Stimulated activated CD8-positive, alpha-beta memory T cell treated with anti-CD3 and anti-CD28 coated beads, Interleukin-12 subunit alpha, Interleukin-12 subunit beta, amount 100 ng/mL, for 4 hours (primary cell): ENCODE measurements at regions not wholly inside any gene's neighbourhood (a gene's known extent, or its start where the extent isn't known, plus 50 kb on each side); places are given as distances from the start of the nearest gene placed in this dataset.

Source experiments
- DNase-seq: peaks from one replicate; pipeline ENCODE4 v3.0.0-alpha.2; 2020; ENCODE audit warnings: low read depth

- DNase-seq: no peak
Observed at GRCh38 chr13:73248711-73249580, 190.1 kb downstream of the KLF5 start.

DNA sequence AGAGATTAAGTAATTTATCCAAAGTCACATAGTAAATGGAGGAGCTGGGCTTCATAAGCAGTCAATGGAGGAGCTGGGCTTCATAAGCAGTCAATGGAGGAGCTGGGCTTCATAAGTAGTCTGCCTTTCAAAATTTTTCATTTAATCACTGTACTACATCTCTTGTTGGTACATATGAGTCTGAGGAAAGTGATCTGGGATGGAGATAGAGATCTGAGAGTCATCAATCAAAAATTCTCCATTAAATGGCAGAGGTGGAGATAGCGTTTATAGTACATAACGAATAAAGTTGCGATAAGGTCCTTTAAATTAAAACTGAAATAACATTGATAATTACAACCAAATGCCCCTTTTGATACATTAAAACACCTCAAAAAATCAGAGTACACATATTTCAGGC is 189.3 kb downstream of the KLF5 start:
- no peak for DNase-seq

- DNase-seq: no peak
Observed at GRCh38 chr13:73245246-73245645, 186.4 kb downstream of the KLF5 start.

GRCh38 chr13:73244467-73244866 is 185.7 kb downstream of the KLF5 start:
- no peak for DNase-seq

DNA sequence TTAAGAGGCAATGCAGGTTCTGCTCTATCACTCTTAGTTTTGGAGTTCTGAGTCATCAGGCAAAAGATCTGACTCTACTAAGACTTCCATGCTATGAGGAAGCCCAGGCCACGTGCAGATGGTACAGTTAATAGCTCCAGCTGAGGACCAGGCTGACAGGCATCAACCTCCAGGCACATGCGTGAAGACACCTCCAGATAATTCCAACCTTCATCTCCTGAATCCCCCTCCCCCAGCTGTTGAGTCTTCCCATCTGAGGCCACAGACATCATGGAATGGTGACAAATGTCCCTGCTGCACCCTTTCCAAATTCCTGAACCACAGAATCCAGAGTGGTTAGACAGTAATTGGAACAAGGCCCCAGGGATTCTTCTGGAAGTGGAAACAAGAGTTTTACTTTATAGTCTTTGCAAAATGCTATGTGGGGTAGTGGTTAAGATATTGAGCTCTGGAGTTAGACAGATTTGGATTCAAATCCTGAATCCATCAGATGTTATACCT is 183.8 kb downstream of the KLF5 start:
- DNase-seq: no peak

DNA sequence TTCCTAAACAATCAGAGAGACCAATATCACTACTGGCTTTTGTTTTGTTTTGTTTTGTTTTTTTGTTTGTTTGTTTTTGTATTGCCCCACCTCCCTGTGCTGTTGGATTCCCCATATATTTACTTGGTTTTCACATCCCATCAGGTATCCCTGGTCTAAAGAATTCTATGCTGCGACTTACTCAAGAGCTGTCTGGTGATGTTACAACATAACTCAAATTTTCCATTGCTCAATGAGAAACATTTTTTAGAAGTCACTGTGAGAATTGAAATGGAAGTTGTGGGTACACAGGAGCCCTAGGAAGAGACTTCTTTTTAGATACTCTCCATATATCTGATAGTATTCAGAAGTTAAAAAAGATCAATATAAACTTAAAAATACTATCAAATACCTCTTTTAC is 181.4 kb downstream of the KLF5 start:
- no peak for DNase-seq

DNA sequence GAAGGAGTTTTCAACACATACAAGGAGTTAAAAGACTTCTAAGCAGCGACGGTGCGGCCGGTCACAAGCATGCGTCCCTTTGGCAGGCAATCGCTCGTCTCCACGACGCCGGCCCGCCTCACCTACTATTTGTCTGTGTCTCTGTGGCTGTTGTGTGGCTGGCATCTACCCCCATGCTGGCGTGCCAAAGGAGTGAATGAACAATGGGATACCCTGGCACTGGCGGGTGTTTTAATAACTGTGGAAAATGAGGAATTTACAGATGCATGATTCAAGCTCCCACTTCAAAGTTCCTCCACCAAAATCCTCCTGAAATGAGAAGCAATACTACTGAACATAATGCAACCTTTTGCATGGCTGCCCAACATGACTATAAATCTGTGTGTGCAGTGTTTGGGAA is 176.6 kb downstream of the KLF5 start:
- DNase-seq: no peak

GRCh38 chr13:73231471-73231870 is 172.7 kb downstream of the KLF5 start:
- DNase-seq: no peak

- DNase-seq: no peak
Observed at GRCh38 chr13:73230716-73231115, 171.9 kb downstream of the KLF5 start.

DNA sequence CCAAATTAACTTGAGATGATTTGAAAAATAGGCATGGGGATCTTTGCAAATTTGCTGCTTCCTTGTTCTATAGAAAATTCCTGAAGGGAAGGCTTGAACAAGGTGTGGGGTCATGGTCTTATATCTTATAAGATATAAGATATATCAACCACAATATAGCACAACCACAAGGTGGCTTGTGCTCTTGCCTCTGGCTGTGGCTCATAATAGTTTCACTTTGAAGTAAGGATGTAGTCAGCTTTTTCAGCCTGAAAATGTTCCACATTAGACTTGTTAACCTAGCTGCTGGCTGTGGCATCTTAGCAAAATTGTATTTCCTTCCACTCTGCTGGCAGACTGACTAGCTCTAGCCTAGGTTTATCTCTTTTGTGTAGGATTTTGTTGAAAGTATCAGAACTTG is 169.7 kb downstream of the KLF5 start:
- no peak for DNase-seq

DNA sequence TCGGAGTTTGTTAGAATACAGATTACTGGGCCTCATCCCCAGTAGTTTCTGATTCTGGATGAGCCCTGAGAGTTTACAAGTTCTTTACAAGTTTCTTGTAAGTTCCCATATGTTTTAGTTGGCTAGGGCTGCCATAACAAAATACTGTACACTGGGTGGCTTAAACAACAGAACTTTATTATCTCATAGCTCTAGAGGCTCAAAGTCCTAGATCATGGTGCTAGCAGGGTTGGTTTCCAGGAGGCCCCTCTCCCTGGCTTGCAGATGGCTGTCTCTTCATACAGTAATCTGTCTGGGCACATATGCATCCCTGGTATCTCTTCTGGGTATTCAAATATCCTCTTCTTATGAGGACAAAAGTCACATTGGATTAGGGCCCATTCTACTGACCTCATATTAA is 167.2 kb downstream of the KLF5 start:
- no peak for DNase-seq

- DNase-seq: no peak
Observed at GRCh38 chr13:73224703-73225102, 165.9 kb downstream of the KLF5 start.

- no peak for DNase-seq
Observed at GRCh38 chr13:73223372-73223781, 164.6 kb downstream of the KLF5 start.

DNA sequence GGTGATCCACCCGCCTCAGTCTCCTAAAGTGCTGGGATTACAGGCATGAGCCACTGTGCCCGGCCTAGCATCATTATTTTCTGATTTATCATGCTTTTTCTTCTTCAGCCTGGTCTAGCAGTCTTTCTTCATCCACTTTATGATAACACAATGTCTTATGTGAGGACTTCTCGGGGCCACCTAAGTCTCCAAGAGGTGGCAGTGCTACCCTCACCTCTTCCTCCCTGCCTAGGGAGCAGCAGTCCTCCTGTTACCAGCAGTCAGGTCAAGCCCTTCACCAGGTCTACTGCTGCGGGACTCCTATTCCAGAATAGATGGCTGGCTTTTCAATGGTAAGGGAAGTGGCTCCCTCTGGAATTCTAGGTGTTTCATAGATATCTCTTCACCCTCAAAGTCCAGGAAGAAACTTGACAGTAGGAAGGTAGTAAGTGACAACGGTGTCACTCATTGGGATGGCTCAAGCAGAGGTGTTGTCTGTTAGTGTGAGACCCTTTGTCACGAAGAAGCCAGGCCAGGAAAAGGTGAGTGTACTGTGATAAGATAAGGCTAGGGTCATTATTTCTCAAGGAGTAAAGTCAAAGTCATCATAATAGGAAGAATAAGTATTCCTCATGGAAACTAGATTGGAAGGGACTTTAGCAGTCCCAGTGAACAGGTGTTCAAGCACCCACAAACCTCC is 164.0 kb downstream of the KLF5 start:
- DNase-seq: no peak

DNA sequence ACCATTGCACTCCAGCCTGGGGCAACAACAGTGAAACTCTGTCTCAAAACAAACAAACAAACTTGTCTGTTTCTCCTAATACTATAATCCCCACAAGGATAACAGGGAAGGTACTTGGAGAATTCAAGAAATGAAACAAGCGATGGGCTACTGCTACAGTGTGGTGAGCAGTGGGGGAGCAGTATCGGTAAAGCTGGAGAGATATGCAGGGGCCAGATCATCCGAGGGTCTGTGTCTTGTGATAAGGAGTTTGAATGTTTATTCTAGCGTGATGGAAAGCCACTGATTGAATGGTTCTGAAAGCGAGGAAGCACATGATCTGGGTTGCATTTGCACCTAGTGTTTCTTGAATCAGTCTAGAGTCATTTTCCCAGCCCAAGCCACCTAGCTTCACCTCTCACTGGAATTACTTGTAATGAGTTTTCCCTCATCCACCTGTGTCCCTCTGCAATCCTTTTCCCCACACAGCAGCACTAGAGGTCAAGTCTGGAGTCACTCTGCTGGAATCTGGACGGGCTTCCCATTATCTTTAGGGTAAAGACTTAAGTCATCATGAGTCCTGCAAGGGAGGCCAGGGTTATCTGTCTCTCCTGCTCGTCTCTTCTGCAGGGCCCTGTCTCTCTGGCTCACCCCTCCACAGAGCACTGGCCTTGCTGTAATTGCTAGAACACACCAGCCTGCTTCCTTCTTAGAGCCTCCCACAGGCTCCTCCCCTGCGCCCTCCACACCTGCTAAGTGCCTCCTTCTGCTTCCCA is 162.3 kb downstream of the KLF5 start:
- no peak for DNase-seq

DNA sequence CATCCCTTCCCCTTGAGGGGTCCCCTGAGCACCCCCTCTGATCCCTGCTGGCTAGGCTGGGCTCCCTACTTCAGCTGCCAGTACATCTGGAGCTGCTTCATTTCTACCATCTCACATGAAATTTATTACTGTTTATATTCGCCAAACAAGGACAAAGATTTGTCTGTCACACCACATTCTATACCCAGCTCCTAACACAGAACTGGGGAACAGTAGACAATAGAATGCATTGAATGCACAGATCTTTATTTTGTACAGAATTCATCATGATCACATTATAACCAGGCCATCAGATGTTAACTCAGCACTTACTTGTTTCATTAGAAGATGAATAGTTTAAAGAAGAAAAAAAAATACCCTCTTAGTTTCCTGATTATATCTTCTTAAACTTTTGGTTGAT is 159.4 kb downstream of the KLF5 start:
- DNase-seq: no peak

GRCh38 chr13:73216381-73216831 is 157.6 kb downstream of the KLF5 start:
- no peak for DNase-seq

DNA sequence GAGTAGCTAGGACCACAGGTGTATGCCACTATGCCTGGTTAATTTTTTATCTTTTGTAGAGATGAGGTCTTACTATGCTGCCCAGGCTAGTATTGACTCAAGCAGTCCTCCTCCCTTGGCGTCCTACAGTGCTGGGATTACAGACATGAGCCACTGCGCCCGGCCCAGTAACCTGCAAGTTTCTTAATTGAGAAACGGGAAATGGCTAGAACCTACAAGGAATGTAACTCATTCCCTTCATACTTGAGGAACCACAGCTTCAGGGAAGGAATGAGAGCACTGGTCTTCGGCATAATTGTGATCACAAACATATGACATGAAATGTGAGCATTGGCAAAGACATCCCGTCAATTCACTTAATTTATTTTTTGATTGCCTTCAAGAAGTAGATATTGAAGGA is 157.0 kb downstream of the KLF5 start:
- DNase-seq: no peak

GRCh38 chr13:73212482-73212881 is 153.7 kb downstream of the KLF5 start:
- no peak for DNase-seq

- no peak for DNase-seq
Observed at GRCh38 chr13:73210218-73210883, 151.5 kb downstream of the KLF5 start.

DNA sequence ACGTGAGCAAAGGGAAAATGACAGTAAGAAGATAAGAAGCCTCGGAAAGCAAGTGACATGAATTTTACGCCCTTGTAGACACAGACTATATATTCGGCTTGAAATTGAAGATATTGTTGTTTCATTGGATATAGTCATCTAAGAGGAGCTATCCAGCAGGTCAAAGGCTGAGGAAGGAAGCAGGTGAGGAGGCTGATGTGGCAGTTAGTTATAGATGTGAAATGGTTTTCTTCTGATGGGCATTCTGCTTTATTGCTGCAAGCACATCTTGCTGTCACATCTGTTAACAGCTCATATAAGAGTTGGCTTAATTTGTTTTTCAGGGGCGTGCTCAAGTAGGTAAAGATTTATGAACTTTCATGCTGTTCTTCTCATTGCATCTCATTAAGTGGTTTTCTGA is 146.1 kb downstream of the KLF5 start:
- no peak for DNase-seq

GRCh38 chr13:73201626-73202025 is 142.8 kb downstream of the KLF5 start:
- no peak for DNase-seq
